SKM-1 (cell line): ENCODE measurements at regions not wholly inside any gene's neighbourhood (a gene's known extent, or its start where the extent isn't known, plus 50 kb on each side); places are given as distances from the start of the nearest gene placed in this dataset.
A peak's percentile ranks its signal among the peaks of the same experiment; 100 is the strongest.

Experiments used
- DNase-seq: peaks from one replicate; lab custom pipeline; 2025; ENCODE audit not compliant: unreplicated experiment; lab: John Stamatoyannopoulos, UW

- DNase-seq, result no peak
Observed at GRCh38 chr9:87437966-87438365, 59.7 kb upstream of the DAPK1 start.

GRCh38 chr9:87441251-87441650, 56.4 kb upstream of the DAPK1 start:
- no peak for DNase-seq

- no peak for DNase-seq
Observed at GRCh38 chr9:87442451-87442850, 55.2 kb upstream of the DAPK1 start.

- DNase-seq, result no peak
Observed at GRCh38 chr9:87443006-87443405, 54.7 kb upstream of the DAPK1 start.

GRCh38 chr9:87443461-87443860, 54.2 kb upstream of the DAPK1 start:
- DNase-seq, result no peak

- peak; percentile 3 for DNase-seq
Observed at GRCh38 chr9:87445646-87446045, 52.0 kb upstream of the DAPK1 start.

GRCh38 chr9:87446527-87446926, 51.1 kb upstream of the DAPK1 start:
- no peak for DNase-seq

- DNase-seq, result no peak
Observed at GRCh38 chr9:87447547-87448432, 49.9 kb upstream of the DAPK1 start.
